RWPE2 (cell line): ENCODE measurements at regions not wholly inside any gene's neighbourhood (a gene's known extent, or its start where the extent isn't known, plus 50 kb on each side); places are given as distances from the start of the nearest gene placed in this dataset.

ENCODE experiments used
- ATAC-seq: fragments of 200-7000 bp; cut with Tn5 transposase; 3 replicates; pipeline ENCODE4 v1.9.1; 2021; ENCODE audit warnings: low read depth
- DNase-seq: peaks from one replicate; pipeline ENCODE4 v3.0.0-alpha.2; 2020; ENCODE audit warnings: low spot score
- H3K27ac ChIP-seq: fragments of 450-650 bp; 2 replicates; pipeline ENCODE4 v1.5.1; 2017; ENCODE audit warnings: mild to moderate bottlenecking; ENCODE audit not compliant: poor library complexity, severe bottlenecking
- H3K27me3 ChIP-seq: fragments of 250-450 bp; sonication (Bioruptor Pico); 2 replicates; pipeline ENCODE4 v1.5.1; 2021; ENCODE audit warnings: mild to moderate bottlenecking, moderate library complexity; ENCODE audit not compliant: insufficient read depth, poor library complexity, severe bottlenecking
- H3K36me3 ChIP-seq: fragments of 250-450 bp; sonication (Bioruptor Pico); 2 replicates; pipeline ENCODE4 v1.5.1; 2020; ENCODE audit warnings: low read depth, mild to moderate bottlenecking, moderate library complexity
- H3K4me1 ChIP-seq: fragments of 250-450 bp; sonication (Bioruptor Pico); 2 replicates; pipeline ENCODE4 v1.5.1; 2021; ENCODE audit warnings: mild to moderate bottlenecking, moderate library complexity; ENCODE audit not compliant: insufficient read depth, poor library complexity, severe bottlenecking
- H3K4me3 ChIP-seq: fragments of 250-450 bp; sonication (Bioruptor Pico); 2 replicates; pipeline ENCODE4 v1.5.1; 2021; ENCODE audit warnings: mild to moderate bottlenecking, moderate library complexity; ENCODE audit not compliant: severe bottlenecking
- H3K9me3 ChIP-seq: fragments of 250-450 bp; sonication (Bioruptor Pico); 2 replicates; pipeline ENCODE4 v1.5.1; 2021; ENCODE audit warnings: mild to moderate bottlenecking, moderate library complexity; ENCODE audit not compliant: severe bottlenecking
- TF ChIP-seq, protein P1 (sequence below): fragments of 450-650 bp; IDR thresholded peaks from one replicate; pipeline ENCODE4 v1.5.1; 2017; ENCODE audit warnings: mild to moderate bottlenecking, moderate library complexity; ENCODE audit not compliant: poor library complexity, severe bottlenecking

DNA sequence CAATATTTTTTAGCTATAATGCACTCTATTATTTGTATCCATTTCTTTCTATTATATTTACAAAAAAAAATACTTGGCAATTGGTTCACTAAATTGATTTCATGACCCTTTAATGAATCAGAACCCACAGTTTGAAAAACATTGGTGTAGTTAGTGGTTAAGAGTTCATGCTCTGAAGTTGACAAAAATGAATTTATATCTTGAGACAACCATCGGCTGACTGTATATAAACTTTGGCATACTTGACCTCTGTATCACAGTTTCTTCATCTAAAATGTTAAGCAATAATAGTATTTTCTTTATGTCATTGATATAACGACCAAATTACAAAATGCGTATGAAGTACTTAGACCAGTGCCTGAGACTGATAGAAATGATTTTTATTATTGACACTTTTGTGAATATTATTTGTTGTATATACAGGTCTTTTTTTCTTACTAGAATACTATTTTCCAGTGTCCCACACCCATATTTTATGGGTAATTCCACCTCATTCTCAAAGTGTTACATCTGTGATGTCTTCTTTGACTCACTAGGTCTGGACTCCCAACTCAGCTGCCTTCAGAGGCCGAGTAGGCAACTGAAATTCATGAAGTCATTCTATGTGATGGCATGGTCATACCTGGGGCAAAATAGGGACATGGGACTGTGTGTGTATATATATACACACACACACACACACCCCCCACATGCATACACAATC, 459.2 kb downstream of the RFPL4B start:
- peaks cover 8% of the 10 kb centered on the region for H3K4me1 ChIP-seq
- H3K27me3 ChIP-seq, result no peaks in the 10 kb centered on the region
- H3K9me3 ChIP-seq, result no peaks in the 10 kb centered on the region
- no peak overlapping the region for H3K4me3 ChIP-seq
- H3K36me3 ChIP-seq, result no peaks in the 10 kb centered on the region
- no peak overlapping the region for H3K27ac ChIP-seq
- DNase-seq (no peak), ATAC-seq (no peak)
- TF ChIP-seq, protein P1, sequence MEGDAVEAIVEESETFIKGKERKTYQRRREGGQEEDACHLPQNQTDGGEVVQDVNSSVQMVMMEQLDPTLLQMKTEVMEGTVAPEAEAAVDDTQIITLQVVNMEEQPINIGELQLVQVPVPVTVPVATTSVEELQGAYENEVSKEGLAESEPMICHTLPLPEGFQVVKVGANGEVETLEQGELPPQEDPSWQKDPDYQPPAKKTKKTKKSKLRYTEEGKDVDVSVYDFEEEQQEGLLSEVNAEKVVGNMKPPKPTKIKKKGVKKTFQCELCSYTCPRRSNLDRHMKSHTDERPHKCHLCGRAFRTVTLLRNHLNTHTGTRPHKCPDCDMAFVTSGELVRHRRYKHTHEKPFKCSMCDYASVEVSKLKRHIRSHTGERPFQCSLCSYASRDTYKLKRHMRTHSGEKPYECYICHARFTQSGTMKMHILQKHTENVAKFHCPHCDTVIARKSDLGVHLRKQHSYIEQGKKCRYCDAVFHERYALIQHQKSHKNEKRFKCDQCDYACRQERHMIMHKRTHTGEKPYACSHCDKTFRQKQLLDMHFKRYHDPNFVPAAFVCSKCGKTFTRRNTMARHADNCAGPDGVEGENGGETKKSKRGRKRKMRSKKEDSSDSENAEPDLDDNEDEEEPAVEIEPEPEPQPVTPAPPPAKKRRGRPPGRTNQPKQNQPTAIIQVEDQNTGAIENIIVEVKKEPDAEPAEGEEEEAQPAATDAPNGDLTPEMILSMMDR, result no peak

DNA sequence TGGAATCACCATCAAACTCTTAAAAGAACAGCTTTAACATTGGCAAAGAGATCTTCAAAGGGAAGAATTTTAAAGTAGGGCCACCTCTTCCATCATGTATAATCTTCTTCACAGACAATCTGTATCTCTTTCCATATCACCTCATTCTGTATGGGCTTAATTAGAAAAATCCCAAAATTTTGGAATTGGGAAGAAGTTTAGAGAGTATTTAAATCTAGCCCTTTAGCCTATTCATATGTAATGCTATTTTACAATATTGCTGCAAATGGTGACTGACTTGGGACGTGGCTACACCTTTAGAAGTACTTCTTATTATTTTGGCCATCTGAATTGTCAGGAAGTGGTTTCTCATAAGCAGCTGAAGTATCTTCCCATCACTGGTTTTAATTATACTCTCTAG, 474.3 kb downstream of the RFPL4B start:
- Histone ChIP-seq H3K4me1 (no peaks in the 10 kb centered on the region), H3K4me3 (no peak overlapping the region), H3K36me3 (no peaks in the 10 kb centered on the region), H3K27ac (no peak overlapping the region), H3K9me3 (no peaks in the 10 kb centered on the region), H3K27me3 (no peaks in the 10 kb centered on the region)
- TF ChIP-seq, protein P1, result no peak
- DNase-seq (no peak), ATAC-seq (no peak)

DNA sequence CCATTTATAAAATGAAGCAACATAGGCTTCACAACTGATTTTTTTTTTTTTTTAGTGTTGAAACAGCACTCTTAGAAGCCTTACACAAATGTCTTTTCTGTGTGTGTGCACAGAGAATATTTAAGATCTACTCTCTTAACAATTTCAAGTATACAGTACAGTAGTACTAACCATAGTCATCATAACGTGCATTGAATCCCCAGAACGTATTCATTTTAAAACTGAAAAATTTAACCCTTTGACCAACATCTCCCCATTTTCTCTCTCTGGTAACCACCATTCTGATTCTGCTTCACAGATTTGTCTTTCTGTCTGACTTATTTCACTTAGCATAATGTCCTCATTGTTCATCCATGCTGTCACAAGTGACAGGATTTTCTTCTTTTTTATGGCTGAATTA, 475.6 kb downstream of the RFPL4B start:
- no peaks in the 10 kb centered on the region for H3K36me3 ChIP-seq
- H3K27ac ChIP-seq, result no peak overlapping the region
- DNase-seq, result no peak
- no peak for ATAC-seq
- no peak overlapping the region for H3K4me3 ChIP-seq
- H3K27me3 ChIP-seq, result no peaks in the 10 kb centered on the region
- no peaks in the 10 kb centered on the region for H3K4me1 ChIP-seq
- TF ChIP-seq, protein P1, result no peak
- H3K9me3 ChIP-seq, result no peaks in the 10 kb centered on the region

DNA sequence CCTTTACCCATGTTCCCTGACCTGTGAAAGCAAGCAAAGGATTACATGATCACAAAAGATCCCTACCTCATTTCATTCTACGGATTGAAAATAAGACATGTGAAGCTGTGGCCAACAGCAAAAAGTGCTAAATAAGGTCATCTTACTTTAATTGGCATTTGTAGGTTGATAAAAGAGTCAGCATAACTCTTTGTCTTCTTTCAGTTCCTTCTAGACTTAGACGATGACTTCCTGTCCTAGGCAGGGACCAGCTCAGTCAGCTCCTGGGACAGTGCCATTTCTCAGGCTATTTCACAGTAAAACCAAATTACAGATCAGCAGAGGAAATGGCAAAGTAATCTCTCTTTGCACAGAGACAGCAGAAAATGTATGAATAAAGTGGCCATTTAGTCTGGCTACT, 480.7 kb downstream of the RFPL4B start:
- H3K9me3 ChIP-seq, result no peaks in the 10 kb centered on the region
- TF ChIP-seq, protein P1, result no peak
- H3K36me3 ChIP-seq, result no peaks in the 10 kb centered on the region
- ATAC-seq, result no peak
- H3K27me3 ChIP-seq, result no peaks in the 10 kb centered on the region
- H3K4me3 ChIP-seq, result no peak overlapping the region
- H3K4me1 ChIP-seq, result peaks cover 7% of the 10 kb centered on the region
- H3K27ac ChIP-seq, result no peak overlapping the region
- no peak for DNase-seq

DNA sequence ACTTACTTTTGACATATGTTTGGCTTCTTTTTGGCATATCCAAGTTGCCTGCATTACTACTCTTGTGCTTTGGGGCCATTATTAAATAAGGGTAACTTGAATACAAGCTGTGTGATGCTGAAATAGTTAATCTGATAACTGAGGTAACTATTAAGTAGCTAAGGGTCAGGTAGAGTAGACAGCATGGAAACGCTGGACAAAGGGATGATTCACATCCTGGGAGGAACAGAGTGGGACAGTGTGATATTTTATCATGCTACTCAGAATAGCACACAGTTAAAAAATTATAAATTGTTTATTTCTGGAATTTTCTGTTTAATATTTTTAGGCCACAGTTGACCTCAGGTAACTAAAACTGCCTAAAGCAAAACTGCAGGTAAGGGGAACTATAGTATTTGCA, 483.9 kb downstream of the RFPL4B start:
- peaks cover 7% of the 10 kb centered on the region for H3K4me1 ChIP-seq

More for the DNA sequence above, 483.9 kb downstream of the RFPL4B start:
- H3K27ac ChIP-seq, result no peak overlapping the region
- TF ChIP-seq, protein P1, result no peak
- no peaks in the 10 kb centered on the region for H3K27me3 ChIP-seq
- ATAC-seq (peak; percentile 61; the same call in 2 of the 3 replicates), DNase-seq (no peak)
- no peak overlapping the region for H3K4me3 ChIP-seq
- H3K9me3 ChIP-seq, result no peaks in the 10 kb centered on the region
- H3K36me3 ChIP-seq, result no peaks in the 10 kb centered on the region
